ENCODE measurements at regions not wholly inside any gene's neighbourhood (a gene's known extent, or its start where the extent isn't known, plus 50 kb on each side); places are given as distances from the start of the nearest gene placed in this dataset.

DNA sequence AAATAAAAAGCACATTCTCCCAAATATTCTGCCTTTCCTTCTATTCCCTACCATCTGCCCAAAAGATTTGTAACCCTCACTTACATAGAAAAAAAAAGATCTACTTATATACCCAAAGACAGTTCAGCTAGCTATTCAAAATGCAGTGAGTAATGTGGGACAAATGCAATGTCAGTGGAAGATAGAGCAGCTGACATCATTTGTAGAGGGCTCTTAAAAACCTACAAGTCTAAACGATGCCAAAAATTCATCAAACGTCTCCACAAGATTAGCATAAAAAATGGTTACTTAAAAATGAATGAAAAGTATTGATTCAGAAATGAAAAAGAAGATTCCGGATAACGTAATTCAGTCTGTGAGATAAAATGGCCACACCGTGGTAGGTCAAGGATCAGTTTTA is 96.5 kb downstream of the ASB9 start:
- Histone ChIP-seq H4K20me1 (replicated peaks; ENCODE audit: control insufficient read depth, extremely low read depth, insufficient read depth, low read length) (no peaks in the 10 kb centered on the region), H3K27ac (ENCODE audit: insufficient read depth, low read depth, low read length) (no peak overlapping the region), H3K79me2 (ENCODE audit: control insufficient read depth, insufficient read depth, low read length) (no peaks in the 10 kb centered on the region), H3K9me1 (replicated peaks; ENCODE audit: control insufficient read depth, extremely low read depth, insufficient read depth, low read length) (no peaks in the 10 kb centered on the region), H3K9me3 (replicated peaks; ENCODE audit: control insufficient read depth, insufficient read depth, low read length) (no peaks in the 10 kb centered on the region), H3K4me2 (ENCODE audit: insufficient read depth, low read length) (no peak overlapping the region), H3K4me1 (ENCODE audit: control insufficient read depth, extremely low read depth, insufficient read depth, low read length) (no peaks in the 10 kb centered on the region), H3K4me3 (replicated peaks in 1 of 3; ENCODE audit: insufficient read depth in 1 of 3, low read depth in 1 of 3, low read length in 3 of 3) (no peak overlapping the region), H2AFZ (ENCODE audit: low read depth, low read length) (no peak overlapping the region), H3K27me3 (ENCODE audit: control insufficient read depth in 2 of 2, insufficient read depth in 2 of 2, low read length in 2 of 2) (no peaks in the 10 kb centered on the region), H3K9ac (replicated peaks; ENCODE audit: extremely low read depth, insufficient read depth, low read length) (no peak overlapping the region), H3K36me3 (ENCODE audit: control insufficient read depth in 2 of 2, extremely low read depth in 1 of 2, insufficient read depth in 2 of 2, low read length in 2 of 2) (no peaks in the 10 kb centered on the region)
- CTCF ChIA-PET = interaction anchor here (1.1 kb wide), 1 partner anchor 29 kb away, joined by 4 read pairs; no protein-coding TSS in a partner anchor
- DNase-seq (ENCODE audit: low read depth, low spot score) (no peak), FAIRE-seq (no peak)
- POLR2A ChIA-PET = no interaction called here
- BruUV-seq (replicated peaks) = no TSS peak
- intact Hi-C loops (cut with micrococcal nuclease) (no loop called here), dilution Hi-C loops (cut with MboI; ENCODE audit: extremely low pct_ligation_motif_present, low sequenced_read_pairs) (no loop called here)
- TF ChIP-seq JUN (IDR thresholded peaks at IDR 0.05; ENCODE audit: borderline replicate concordance, insufficient read depth, insufficient read length, low read depth) = no peak

DNA sequence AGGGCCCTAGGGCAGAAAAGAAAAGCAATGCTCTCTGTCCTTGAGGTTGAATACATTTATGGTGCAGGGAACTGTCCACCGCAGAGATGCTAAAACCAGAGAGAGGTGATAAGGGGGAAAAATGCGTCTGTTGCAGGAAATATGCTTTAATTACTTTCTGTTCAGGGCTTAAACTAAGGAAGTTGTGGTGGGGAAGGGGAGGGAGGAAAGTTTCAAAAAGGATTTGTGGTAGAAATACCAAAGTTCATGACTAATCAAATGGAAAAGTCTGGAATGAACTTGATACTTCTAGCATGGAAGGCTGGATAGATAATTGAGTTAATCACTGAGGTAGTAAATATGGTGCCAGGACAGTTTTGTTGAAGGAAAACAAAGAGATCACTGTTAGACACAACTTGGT is 99.0 kb downstream of the ASB9 start:
- POLR2A ChIA-PET = no interaction called here
- H3K4me1 ChIP-seq (ENCODE audit: control insufficient read depth, extremely low read depth, insufficient read depth, low read length) = no peaks in the 10 kb centered on the region
- no peaks in the 10 kb centered on the region for H4K20me1 ChIP-seq (replicated peaks; ENCODE audit: control insufficient read depth, extremely low read depth, insufficient read depth, low read length)
- CTCF ChIA-PET = no interaction called here
- H3K27me3 ChIP-seq (ENCODE audit: control insufficient read depth in 2 of 2, insufficient read depth in 2 of 2, low read length in 2 of 2) = no peaks in the 10 kb centered on the region
- intact Hi-C loops (cut with micrococcal nuclease) = no loop called here
- no peak overlapping the region for H3K9ac ChIP-seq (replicated peaks; ENCODE audit: extremely low read depth, insufficient read depth, low read length)
- TF ChIP-seq GATA2 (IDR thresholded peaks at IDR 0.05; ENCODE audit: insufficient read depth, insufficient read length, low read depth, low read length) = no peak
- TF ChIP-seq, protein P1, sequence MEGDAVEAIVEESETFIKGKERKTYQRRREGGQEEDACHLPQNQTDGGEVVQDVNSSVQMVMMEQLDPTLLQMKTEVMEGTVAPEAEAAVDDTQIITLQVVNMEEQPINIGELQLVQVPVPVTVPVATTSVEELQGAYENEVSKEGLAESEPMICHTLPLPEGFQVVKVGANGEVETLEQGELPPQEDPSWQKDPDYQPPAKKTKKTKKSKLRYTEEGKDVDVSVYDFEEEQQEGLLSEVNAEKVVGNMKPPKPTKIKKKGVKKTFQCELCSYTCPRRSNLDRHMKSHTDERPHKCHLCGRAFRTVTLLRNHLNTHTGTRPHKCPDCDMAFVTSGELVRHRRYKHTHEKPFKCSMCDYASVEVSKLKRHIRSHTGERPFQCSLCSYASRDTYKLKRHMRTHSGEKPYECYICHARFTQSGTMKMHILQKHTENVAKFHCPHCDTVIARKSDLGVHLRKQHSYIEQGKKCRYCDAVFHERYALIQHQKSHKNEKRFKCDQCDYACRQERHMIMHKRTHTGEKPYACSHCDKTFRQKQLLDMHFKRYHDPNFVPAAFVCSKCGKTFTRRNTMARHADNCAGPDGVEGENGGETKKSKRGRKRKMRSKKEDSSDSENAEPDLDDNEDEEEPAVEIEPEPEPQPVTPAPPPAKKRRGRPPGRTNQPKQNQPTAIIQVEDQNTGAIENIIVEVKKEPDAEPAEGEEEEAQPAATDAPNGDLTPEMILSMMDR (IDR thresholded peaks at IDR 0.05; ENCODE audit: extremely low read depth in 1 of 2, insufficient read depth in 1 of 2, low read depth in 1 of 2, low read length in 2 of 2) = no peak
- TF ChIP-seq POLR2A (IDR thresholded peaks at IDR 0.05; ENCODE audit: low read depth, low read length) = no peak
- TF ChIP-seq JUN (IDR thresholded peaks at IDR 0.05; ENCODE audit: borderline replicate concordance, insufficient read depth, insufficient read length, low read depth) = no peak
- no peak for TF ChIP-seq MAX (IDR thresholded peaks at IDR 0.05; ENCODE audit: insufficient read depth, insufficient read length)
- TF ChIP-seq EZH2 (IDR thresholded peaks at IDR 0.05; ENCODE audit: borderline replicate concordance, low read depth, low read length, severe bottlenecking) = no peak
- no peak for TF ChIP-seq POLR2AphosphoS5 (IDR thresholded peaks at IDR 0.05; ENCODE audit: insufficient read depth, low read depth, low read length)
- no peak for TF ChIP-seq MYC (IDR thresholded peaks at IDR 0.05; ENCODE audit: low read depth, low read length)
- TF ChIP-seq FOS (IDR thresholded peaks at IDR 0.05; ENCODE audit: borderline replicate concordance, insufficient read depth, low read length) = no peak
- no peaks in the 10 kb centered on the region for H3K9me3 ChIP-seq (replicated peaks; ENCODE audit: control insufficient read depth, insufficient read depth, low read length)
- BruUV-seq (replicated peaks) = no TSS peak
- DNase-seq (ENCODE audit: low read depth, low spot score) (no peak), FAIRE-seq (no peak)
- no peak overlapping the region for H3K27ac ChIP-seq (ENCODE audit: insufficient read depth, low read depth, low read length)
- H3K36me3 ChIP-seq (ENCODE audit: control insufficient read depth in 2 of 2, extremely low read depth in 1 of 2, insufficient read depth in 2 of 2, low read length in 2 of 2) = no peaks in the 10 kb centered on the region
- H3K4me2 ChIP-seq (ENCODE audit: insufficient read depth, low read length) = no peak overlapping the region
- dilution Hi-C loops (cut with MboI; ENCODE audit: extremely low pct_ligation_motif_present, low sequenced_read_pairs) = no loop called here
- H3K9me1 ChIP-seq (replicated peaks; ENCODE audit: control insufficient read depth, extremely low read depth, insufficient read depth, low read length) = no peaks in the 10 kb centered on the region
- H3K79me2 ChIP-seq (ENCODE audit: control insufficient read depth, insufficient read depth, low read length) = no peaks in the 10 kb centered on the region
- no peak overlapping the region for H2AFZ ChIP-seq (ENCODE audit: low read depth, low read length)
- no peak overlapping the region for H3K4me3 ChIP-seq (replicated peaks in 1 of 3; ENCODE audit: insufficient read depth in 1 of 3, low read depth in 1 of 3, low read length in 3 of 3)
